HG03159 (cell line): ENCODE measurements at regions not wholly inside any gene's neighbourhood (a gene's known extent, or its start where the extent isn't known, plus 50 kb on each side); places are given as distances from the start of the nearest gene placed in this dataset.

Experiments
- ATAC-seq: cut with Tn5 transposase; IDR thresholded peaks from one replicate; pipeline ENCODE4 v1.9.1; 2021; ENCODE audit warnings: mild to moderate bottlenecking, moderate library complexity; ENCODE audit not compliant: unreplicated experiment

GRCh38 chr4:181157647-181158046 is 1085.6 kb upstream of the TENM3 start:
- ATAC-seq = no peak

GRCh38 chr4:181158971-181159370 is 1084.2 kb upstream of the TENM3 start:
- ATAC-seq = no peak

- ATAC-seq = no peak
Observed at GRCh38 chr4:181161669-181162068, 1081.5 kb upstream of the TENM3 start.

GRCh38 chr4:181162266-181162665 is 1080.9 kb upstream of the TENM3 start:
- no peak for ATAC-seq

- ATAC-seq = no peak
Observed at GRCh38 chr4:181162676-181163075, 1080.5 kb upstream of the TENM3 start.

GRCh38 chr4:181166742-181167399 is 1076.3 kb upstream of the TENM3 start:
- ATAC-seq = no peak

- no peak for ATAC-seq
Observed at GRCh38 chr4:181168011-181168805, 1075.0 kb upstream of the TENM3 start.

GRCh38 chr4:181173046-181173445 is 1070.2 kb upstream of the TENM3 start:
- no peak for ATAC-seq

GRCh38 chr4:181176306-181176705 is 1066.9 kb upstream of the TENM3 start:
- no peak for ATAC-seq

- ATAC-seq = no peak
Observed at GRCh38 chr4:181181331-181181730, 1061.9 kb upstream of the TENM3 start.

- no peak for ATAC-seq
Observed at GRCh38 chr4:181189751-181190150, 1053.5 kb upstream of the TENM3 start.

- no peak for ATAC-seq
Observed at GRCh38 chr4:181193131-181193930, 1049.9 kb upstream of the TENM3 start.

GRCh38 chr4:181194096-181194495 is 1049.1 kb upstream of the TENM3 start:
- ATAC-seq = no peak

GRCh38 chr4:181200076-181200475 is 1043.1 kb upstream of the TENM3 start:
- no peak for ATAC-seq

- ATAC-seq = no peak
Observed at GRCh38 chr4:181202240-181202639, 1041.0 kb upstream of the TENM3 start.

GRCh38 chr4:181204109-181204508 is 1039.1 kb upstream of the TENM3 start:
- no peak for ATAC-seq

GRCh38 chr4:181213551-181213950 is 1029.7 kb upstream of the TENM3 start:
- no peak for ATAC-seq

GRCh38 chr4:181216501-181216900 is 1026.7 kb upstream of the TENM3 start:
- ATAC-seq = no peak

- no peak for ATAC-seq
Observed at GRCh38 chr4:181219783-181220416, 1023.3 kb upstream of the TENM3 start.

- no peak for ATAC-seq
Observed at GRCh38 chr4:181224852-181225251, 1018.4 kb upstream of the TENM3 start.

GRCh38 chr4:181225616-181226261 is 1017.5 kb upstream of the TENM3 start:
- ATAC-seq = no peak
